Testis (tissue), 2 donors: ENCODE measurements at regions not wholly inside any gene's neighbourhood (a gene's known extent, or its start where the extent isn't known, plus 50 kb on each side); places are given as distances from the start of the nearest gene placed in this dataset.

Source experiments
- DNase-seq: peaks from one replicate; pipeline ENCODE4 v3.0.0-alpha.2; 2019
- H3K27ac ChIP-seq, 2 donors: fragments of 200-600 bp; sonication (generic); one replicate each; pipeline ENCODE4 v1.5.1; 2019
- H3K27me3 ChIP-seq: fragments of 200-600 bp; sonication (generic); one replicate; pipeline ENCODE4 v1.5.1; 2019
- H3K36me3 ChIP-seq: fragments of 200-600 bp; sonication (generic); one replicate; pipeline ENCODE4 v1.5.1; 2017; ENCODE audit warnings: low read depth; ENCODE audit errors: missing control alignments
- H3K4me1 ChIP-seq: fragments of 200-600 bp; sonication (generic); one replicate; pipeline ENCODE4 v1.5.1; 2019
- H3K4me3 ChIP-seq, 2 donors: fragments of 200-600 bp; sonication (generic); one replicate each; pipeline ENCODE4 v1.5.1; 2017 to 2019
- H3K9me3 ChIP-seq: fragments of 200-600 bp; sonication (generic); one replicate; pipeline ENCODE4 v1.5.1; 2017
- POLR2A ChIP-seq: fragments of 450-650 bp; IDR thresholded peaks from one replicate; pipeline ENCODE4 v1.6.1; 2017; ENCODE audit warnings: antibody characterized with exemption, mild to moderate bottlenecking, moderate library complexity
- WGBS, 2 donors: methylation state at CpG; one replicate each; pipeline ENCODE4 v1.1.5; 2018; 5-methylcytosine and 5-hydroxymethylcytosine counted together
- intact Hi-C: fragments of 100-400 bp; cut with DNase I; formaldehyde crosslinking; loops from one replicate; pipeline ENCODE4 v1.15.1; 2023; ENCODE audit warnings: low total_unique reads
- TF ChIP-seq, protein P1 (sequence below), 3 experiments: fragments of 450-650 bp in 2 of 3; fragments of 200-600 bp in 1 of 3; sonication (generic) in 1 of 3; IDR thresholded peaks; one replicate each; pipeline ENCODE4 v1.5.1; 2016 to 2019; ENCODE audit warnings: antibody characterized with exemption in 3 of 3, mild to moderate bottlenecking in 2 of 3, moderate library complexity in 1 of 3

DNA sequence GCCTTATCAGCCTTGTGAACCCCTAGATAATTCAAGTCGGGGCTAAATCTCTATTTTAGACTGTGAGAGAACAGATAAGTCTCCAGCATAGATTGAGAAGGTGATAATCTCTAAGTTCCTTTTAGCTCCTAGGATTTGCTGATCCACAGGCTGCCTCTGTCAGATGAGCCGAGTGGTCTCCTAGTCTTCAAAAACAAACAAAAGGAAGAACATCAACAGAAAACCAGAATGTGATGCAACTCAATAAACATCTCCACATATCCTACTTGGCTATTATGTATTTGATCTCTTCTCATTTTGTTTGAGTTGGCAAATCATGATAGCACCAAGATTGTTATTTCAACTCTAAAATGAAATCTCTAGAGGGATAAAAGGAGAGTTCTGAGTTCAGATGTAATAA, 88.4 kb upstream of the SLC7A11 start:
- DNase-seq, result no peak
- WGBS, 2 donors, result 39 to 43% methylated on average over 2 of the region's 2 CpGs
- H3K9me3 ChIP-seq, result no peaks in the 10 kb centered on the region

DNA sequence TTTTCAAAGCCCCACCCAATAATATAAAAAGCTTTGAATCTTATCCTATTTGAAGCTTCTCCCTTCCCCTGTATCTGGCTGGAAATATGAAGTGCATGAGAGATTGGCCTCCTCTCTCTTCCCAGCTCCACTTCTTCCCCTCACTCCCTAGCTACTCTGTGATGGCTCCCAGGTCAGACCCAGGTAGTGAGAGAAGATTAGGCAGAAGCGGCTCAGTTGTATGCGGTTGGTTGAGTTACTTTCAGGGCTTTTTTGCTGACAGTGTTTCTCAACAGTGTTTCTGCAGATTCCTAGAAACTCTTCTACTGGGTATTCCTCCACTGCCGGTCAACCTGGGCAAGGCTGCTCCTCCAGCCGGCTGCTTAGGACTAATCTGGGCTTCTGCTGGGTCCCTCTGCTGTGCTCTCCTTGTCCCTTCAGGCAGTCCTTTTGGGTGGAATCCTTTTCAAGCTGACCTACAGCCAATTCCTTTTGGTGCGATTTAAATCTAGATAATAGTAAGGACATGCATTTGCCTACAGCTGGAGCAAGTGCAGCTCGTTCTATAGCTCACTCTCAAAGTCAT, 87.4 kb upstream of the SLC7A11 start:
- no peak for DNase-seq
- 87 to 91% methylated on average over 6 of the region's 6 CpGs for WGBS, 2 donors
- Histone ChIP-seq H3K9me3 (no peaks in the 10 kb centered on the region), H3K27me3 (no peaks in the 10 kb centered on the region), H3K36me3 (no peaks in the 10 kb centered on the region), H3K4me3 (no peak overlapping the region), H3K4me1 (no peaks in the 10 kb centered on the region), H3K27ac (no peak overlapping the region)
- no peak for TF ChIP-seq POLR2A
- TF ChIP-seq, protein P1, sequence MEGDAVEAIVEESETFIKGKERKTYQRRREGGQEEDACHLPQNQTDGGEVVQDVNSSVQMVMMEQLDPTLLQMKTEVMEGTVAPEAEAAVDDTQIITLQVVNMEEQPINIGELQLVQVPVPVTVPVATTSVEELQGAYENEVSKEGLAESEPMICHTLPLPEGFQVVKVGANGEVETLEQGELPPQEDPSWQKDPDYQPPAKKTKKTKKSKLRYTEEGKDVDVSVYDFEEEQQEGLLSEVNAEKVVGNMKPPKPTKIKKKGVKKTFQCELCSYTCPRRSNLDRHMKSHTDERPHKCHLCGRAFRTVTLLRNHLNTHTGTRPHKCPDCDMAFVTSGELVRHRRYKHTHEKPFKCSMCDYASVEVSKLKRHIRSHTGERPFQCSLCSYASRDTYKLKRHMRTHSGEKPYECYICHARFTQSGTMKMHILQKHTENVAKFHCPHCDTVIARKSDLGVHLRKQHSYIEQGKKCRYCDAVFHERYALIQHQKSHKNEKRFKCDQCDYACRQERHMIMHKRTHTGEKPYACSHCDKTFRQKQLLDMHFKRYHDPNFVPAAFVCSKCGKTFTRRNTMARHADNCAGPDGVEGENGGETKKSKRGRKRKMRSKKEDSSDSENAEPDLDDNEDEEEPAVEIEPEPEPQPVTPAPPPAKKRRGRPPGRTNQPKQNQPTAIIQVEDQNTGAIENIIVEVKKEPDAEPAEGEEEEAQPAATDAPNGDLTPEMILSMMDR (IDR thresholded peaks at IDR 0.05), result no peak
- intact Hi-C loops, result no loop called here

More for the DNA sequence above, 88.4 kb upstream of the SLC7A11 start:
- Histone ChIP-seq H3K36me3 (no peaks in the 10 kb centered on the region), H3K27ac (no peak overlapping the region), H3K4me1 (no peaks in the 10 kb centered on the region), H3K4me3 (no peak overlapping the region), H3K27me3 (no peaks in the 10 kb centered on the region)
- TF ChIP-seq POLR2A, result no peak
- TF ChIP-seq, protein P1 (IDR thresholded peaks at IDR 0.05), result no peak
- intact Hi-C loops, result no loop called here

DNA sequence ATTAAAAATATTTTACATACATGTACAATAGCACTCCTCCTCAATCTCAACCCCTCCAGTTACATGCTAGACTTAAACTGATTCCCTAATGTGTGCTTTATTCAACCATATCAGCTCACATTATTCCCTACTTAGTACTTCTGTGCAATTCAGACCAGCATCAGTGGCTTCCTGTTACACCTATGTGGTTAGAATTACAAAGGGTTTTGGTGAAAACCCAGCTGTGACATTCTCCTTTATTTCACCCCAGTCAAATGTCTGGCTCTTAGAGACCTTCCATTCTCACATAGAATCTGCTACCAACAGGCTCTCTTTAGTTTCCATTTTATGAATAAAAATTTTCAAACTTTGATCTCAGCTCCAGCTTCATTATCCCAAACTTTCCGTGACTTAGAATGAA, 85.2 kb upstream of the SLC7A11 start:
- H3K27me3 ChIP-seq, result no peaks in the 10 kb centered on the region
- no peaks in the 10 kb centered on the region for H3K4me1 ChIP-seq
- H3K27ac ChIP-seq, result no peak overlapping the region
- intact Hi-C loops, result no loop called here
- DNase-seq, result no peak
- H3K4me3 ChIP-seq, result no peak overlapping the region
- H3K9me3 ChIP-seq, result no peaks in the 10 kb centered on the region
- H3K36me3 ChIP-seq, result no peaks in the 10 kb centered on the region
- no peak for TF ChIP-seq POLR2A
- TF ChIP-seq, protein P1 (IDR thresholded peaks at IDR 0.05), result no peak
- 87 to 91% methylated on average over 1 of the region's 1 CpG for WGBS, 2 donors

DNA sequence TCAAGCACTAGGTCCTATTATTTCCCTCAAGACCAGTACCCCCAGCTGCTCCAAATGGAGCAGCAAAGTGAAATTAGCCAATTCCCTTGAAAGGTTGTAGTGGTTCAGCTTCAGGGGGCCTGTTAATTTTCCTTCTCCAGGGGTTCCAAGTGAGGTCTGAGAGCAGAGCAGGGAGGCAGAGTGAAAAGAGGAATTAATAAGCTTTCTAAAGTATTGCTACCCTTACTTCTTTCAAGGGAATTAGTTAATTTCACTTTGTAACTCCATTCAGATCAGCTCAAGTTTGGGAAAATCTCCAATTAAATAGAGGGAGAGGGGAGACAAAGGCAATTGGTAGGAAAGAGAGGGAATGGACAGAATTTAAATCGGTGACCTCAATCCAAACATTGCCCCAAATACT, 78.7 kb upstream of the SLC7A11 start:
- Histone ChIP-seq H3K4me3 (no peak overlapping the region), H3K27me3 (no peaks in the 10 kb centered on the region), H3K27ac (no peak overlapping the region), H3K9me3 (no peaks in the 10 kb centered on the region), H3K36me3 (no peaks in the 10 kb centered on the region), H3K4me1 (no peaks in the 10 kb centered on the region)
- no peak for DNase-seq
- TF ChIP-seq POLR2A, result no peak
- TF ChIP-seq, protein P1 (IDR thresholded peaks at IDR 0.05), result no peak
- intact Hi-C loops, result no loop called here
- 82 to 93% methylated on average over 1 of the region's 1 CpG for WGBS, 2 donors

DNA sequence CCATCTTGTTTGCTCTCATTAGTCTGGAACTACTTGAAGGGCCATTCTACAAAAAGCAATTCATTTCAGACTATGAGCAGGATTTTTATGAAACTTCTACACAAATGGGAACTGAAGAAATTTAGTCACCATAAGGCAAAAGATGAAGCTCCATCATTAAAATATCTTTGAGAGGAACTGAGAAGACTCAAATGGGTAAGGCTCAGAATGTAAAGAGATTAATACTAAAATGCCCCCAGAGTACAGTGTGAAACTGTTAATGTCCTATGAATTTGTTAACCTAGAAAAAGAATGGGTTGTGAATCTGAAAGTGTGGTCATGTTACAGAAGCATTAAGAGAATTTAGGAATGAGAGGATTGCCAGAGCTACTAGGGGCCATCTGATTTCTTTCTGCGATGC, 77.9 kb upstream of the SLC7A11 start:
- no peak overlapping the region for H3K27ac ChIP-seq

More for the DNA sequence above, 77.9 kb upstream of the SLC7A11 start:
- TF ChIP-seq, protein P1 (IDR thresholded peaks at IDR 0.05), result no peak
- no peak for TF ChIP-seq POLR2A
- H3K27me3 ChIP-seq, result no peaks in the 10 kb centered on the region
- H3K4me1 ChIP-seq, result no peaks in the 10 kb centered on the region
- WGBS, 2 donors, result 80 to 86% methylated on average over 1 of the region's 1 CpG
- no peaks in the 10 kb centered on the region for H3K36me3 ChIP-seq
- intact Hi-C loops, result no loop called here
- no peak overlapping the region for H3K4me3 ChIP-seq
- no peak for DNase-seq
- no peaks in the 10 kb centered on the region for H3K9me3 ChIP-seq
